HL-60 (cell line): ENCODE measurements at regions not wholly inside any gene's neighbourhood (a gene's known extent, or its start where the extent isn't known, plus 50 kb on each side); places are given as distances from the start of the nearest gene placed in this dataset.

Source experiments
- DNase-seq, 2 experiments: peaks; one replicate each; pipeline ENCODE4 v3.0.0-alpha.2; 2010 to 2020; ENCODE audit warnings: low read depth in 1 of 2, low spot score in 1 of 2
- H3K27ac ChIP-seq: fragments of 250-450 bp; sonication (Bioruptor Pico); replicated peaks from 2 replicates; pipeline ENCODE4 v1.5.1; 2020; ENCODE audit warnings: mild to moderate bottlenecking, moderate library complexity
- H3K27me3 ChIP-seq: fragments of 250-450 bp; sonication (Bioruptor Pico); 2 replicates; pipeline ENCODE4 v1.5.1; 2021; ENCODE audit warnings: mild to moderate bottlenecking, moderate library complexity; ENCODE audit not compliant: insufficient read depth, poor library complexity, severe bottlenecking
- H3K4me3 ChIP-seq: replicated peaks from 2 replicates; pipeline ENCODE4 v1.5.1; 2011; ENCODE audit warnings: mild to moderate bottlenecking, control low read depth, low read length; ENCODE audit not compliant: insufficient read depth
- GABPA ChIP-seq: IDR thresholded peaks from 2 replicates; pipeline ENCODE4 v1.6.1; 2012; ENCODE audit warnings: low read depth
- POLR2AphosphoS5 ChIP-seq: IDR thresholded peaks from 2 replicates; pipeline ENCODE4 v1.6.1; 2012; ENCODE audit warnings: low read depth
- SPI1 ChIP-seq: IDR thresholded peaks from 2 replicates; pipeline ENCODE4 v1.6.1; 2012; ENCODE audit warnings: low read depth, mild to moderate bottlenecking, borderline replicate concordance
- TF ChIP-seq, protein P1 (sequence below): IDR thresholded peaks from one replicate; pipeline ENCODE4 v1.5.1; 2011; ENCODE audit warnings: low read length, control low read depth, inconsistent platforms; ENCODE audit not compliant: insufficient read depth
- TF ChIP-seq, protein P2 (sequence below): IDR thresholded peaks from 2 replicates; pipeline ENCODE4 v1.6.1; 2012; ENCODE audit warnings: low read depth; ENCODE audit not compliant: insufficient replicate concordance

DNA sequence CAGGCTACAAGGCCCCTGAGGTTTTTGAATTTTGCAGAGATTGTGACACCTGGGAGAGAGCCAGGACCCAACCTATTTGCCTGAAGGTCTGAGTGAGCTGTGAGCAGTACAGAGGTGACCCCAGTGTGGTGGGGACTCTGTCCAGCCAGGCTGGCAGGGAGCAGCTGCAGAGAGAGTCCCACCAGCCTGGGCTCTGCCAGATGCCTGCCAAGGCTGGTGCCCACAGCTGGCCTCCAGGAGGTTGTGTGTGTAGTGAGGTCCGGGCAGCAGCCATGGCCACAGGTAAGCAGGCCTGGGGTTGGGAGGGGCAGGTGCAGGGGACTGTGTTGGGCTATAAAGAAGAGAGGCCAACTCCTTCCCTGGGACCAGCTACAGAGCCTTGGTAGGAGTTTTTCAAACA, 144.8 kb downstream of the CRYBB2 start:
- DNase-seq, result no peak
- TF ChIP-seq, protein P1, sequence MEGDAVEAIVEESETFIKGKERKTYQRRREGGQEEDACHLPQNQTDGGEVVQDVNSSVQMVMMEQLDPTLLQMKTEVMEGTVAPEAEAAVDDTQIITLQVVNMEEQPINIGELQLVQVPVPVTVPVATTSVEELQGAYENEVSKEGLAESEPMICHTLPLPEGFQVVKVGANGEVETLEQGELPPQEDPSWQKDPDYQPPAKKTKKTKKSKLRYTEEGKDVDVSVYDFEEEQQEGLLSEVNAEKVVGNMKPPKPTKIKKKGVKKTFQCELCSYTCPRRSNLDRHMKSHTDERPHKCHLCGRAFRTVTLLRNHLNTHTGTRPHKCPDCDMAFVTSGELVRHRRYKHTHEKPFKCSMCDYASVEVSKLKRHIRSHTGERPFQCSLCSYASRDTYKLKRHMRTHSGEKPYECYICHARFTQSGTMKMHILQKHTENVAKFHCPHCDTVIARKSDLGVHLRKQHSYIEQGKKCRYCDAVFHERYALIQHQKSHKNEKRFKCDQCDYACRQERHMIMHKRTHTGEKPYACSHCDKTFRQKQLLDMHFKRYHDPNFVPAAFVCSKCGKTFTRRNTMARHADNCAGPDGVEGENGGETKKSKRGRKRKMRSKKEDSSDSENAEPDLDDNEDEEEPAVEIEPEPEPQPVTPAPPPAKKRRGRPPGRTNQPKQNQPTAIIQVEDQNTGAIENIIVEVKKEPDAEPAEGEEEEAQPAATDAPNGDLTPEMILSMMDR, result no peak
- TF ChIP-seq SPI1 (no peak), POLR2AphosphoS5 (no peak), GABPA (no peak)
- TF ChIP-seq, protein P2, sequence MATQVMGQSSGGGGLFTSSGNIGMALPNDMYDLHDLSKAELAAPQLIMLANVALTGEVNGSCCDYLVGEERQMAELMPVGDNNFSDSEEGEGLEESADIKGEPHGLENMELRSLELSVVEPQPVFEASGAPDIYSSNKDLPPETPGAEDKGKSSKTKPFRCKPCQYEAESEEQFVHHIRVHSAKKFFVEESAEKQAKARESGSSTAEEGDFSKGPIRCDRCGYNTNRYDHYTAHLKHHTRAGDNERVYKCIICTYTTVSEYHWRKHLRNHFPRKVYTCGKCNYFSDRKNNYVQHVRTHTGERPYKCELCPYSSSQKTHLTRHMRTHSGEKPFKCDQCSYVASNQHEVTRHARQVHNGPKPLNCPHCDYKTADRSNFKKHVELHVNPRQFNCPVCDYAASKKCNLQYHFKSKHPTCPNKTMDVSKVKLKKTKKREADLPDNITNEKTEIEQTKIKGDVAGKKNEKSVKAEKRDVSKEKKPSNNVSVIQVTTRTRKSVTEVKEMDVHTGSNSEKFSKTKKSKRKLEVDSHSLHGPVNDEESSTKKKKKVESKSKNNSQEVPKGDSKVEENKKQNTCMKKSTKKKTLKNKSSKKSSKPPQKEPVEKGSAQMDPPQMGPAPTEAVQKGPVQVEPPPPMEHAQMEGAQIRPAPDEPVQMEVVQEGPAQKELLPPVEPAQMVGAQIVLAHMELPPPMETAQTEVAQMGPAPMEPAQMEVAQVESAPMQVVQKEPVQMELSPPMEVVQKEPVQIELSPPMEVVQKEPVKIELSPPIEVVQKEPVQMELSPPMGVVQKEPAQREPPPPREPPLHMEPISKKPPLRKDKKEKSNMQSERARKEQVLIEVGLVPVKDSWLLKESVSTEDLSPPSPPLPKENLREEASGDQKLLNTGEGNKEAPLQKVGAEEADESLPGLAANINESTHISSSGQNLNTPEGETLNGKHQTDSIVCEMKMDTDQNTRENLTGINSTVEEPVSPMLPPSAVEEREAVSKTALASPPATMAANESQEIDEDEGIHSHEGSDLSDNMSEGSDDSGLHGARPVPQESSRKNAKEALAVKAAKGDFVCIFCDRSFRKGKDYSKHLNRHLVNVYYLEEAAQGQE, result no peak
- Histone ChIP-seq H3K27ac (no peak overlapping the region), H3K27me3 (no peaks in the 10 kb centered on the region), H3K4me3 (no peak overlapping the region)

DNA sequence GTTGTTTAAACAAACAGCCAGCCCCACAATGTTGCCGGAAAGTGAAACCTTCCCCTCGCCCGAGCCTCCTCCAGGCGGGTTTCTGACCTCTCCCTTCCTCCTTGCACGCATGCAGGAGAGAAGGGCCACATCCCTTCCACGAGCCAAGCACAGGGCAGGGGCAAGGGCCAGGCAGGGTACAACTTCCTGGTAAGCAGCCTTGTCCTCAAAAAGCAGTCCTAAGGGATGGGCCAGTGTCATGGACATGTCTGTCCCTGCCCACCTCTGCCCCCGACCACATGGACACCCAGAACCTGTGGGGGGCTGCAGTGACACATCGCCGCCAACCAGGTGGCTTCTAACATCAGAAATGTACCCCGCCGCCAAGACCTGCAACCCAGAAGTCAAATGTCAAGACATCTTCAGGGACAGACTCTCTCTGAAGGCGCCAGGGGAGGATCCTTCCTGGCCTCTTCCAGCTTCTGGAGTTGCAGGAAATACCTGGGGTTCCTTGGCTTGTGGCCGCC, 145.3 kb downstream of the CRYBB2 start:
- DNase-seq, result peak in 1 of 2 experiments; percentile 32
- Histone ChIP-seq H3K27me3 (no peaks in the 10 kb centered on the region), H3K27ac (no peak overlapping the region), H3K4me3 (no peak overlapping the region)
- TF ChIP-seq SPI1 (no peak), POLR2AphosphoS5 (no peak), GABPA (no peak)
- TF ChIP-seq, protein P2, result no peak
- TF ChIP-seq, protein P1, result no peak

DNA sequence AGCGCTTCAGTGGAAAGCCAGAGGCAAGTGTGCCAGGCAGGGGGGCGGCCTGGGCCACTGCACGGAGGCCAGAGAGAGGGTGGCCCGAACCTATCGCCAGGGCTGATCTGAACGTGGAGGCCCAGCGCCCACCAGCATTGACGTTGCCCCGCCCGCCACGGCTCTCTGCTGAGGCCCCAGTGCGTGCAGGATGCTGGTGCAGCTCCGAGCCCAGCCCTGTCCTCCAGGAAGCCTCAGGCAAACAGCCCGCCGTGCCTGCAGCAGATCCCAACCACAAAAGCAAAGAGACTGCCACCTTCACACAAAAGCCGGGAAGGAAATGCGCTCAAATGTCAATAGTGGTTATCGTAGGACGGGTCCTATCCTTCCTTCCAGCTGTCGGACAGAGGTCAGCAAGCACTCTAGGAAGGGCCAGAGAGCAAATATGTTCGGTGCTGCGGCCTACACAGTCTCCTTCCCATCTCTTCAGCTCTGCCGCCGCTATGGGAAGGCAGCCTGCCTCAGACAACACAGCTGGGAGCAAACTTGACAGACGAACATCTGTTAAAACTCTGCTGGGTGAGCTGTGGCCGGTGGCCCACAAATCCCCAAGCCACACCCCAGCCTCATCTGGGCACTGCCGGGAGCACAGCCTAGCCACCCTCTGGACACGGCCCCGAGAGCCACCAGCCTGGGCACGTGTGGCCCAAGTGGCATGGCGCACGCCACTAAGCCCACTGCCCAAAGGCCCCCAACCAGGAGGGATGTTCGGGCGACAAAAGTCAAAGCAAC, 146.2 kb downstream of the CRYBB2 start:
- Histone ChIP-seq H3K27ac (no peak overlapping the region), H3K4me3 (no peak overlapping the region), H3K27me3 (no peaks in the 10 kb centered on the region)
- TF ChIP-seq GABPA (no peak), SPI1 (no peak), POLR2AphosphoS5 (no peak)
- TF ChIP-seq, protein P1, result no peak
- TF ChIP-seq, protein P2, result no peak
- no peak for DNase-seq
